Body of pancreas (tissue), 4 donors: ENCODE measurements at regions not wholly inside any gene's neighbourhood (a gene's known extent, or its start where the extent isn't known, plus 50 kb on each side); places are given as distances from the start of the nearest gene placed in this dataset.

Source experiments
- ATAC-seq: fragments of 150-250 bp; one replicate; pipeline ENCODE4 v1.9.1; 2016
- DNase-seq, 4 donors: peaks; one replicate each; pipeline ENCODE4 v3.0.0-alpha.2; 2019
- H3K27ac ChIP-seq, 4 donors: fragments of 200-600 bp; sonication (generic); 1 replicate in 3 of 4; 2 replicates in 1 of 4; pipeline versions ENCODE4 v1.5.1 to v1.6.1; 2016 to 2019; ENCODE audit warnings: mild to moderate bottlenecking in 1 of 4, mixed read lengths in 1 of 4, moderate library complexity in 1 of 4
- H3K27me3 ChIP-seq, 2 donors: fragments of 200-600 bp; sonication (generic); one replicate each; pipeline ENCODE4 v1.6.0; 2016; ENCODE audit warnings: mild to moderate bottlenecking in 1 of 2
- H3K36me3 ChIP-seq, 2 donors: fragments of 200-600 bp; sonication (generic); replicated peaks in 1 of 2; 2 replicates each; pipeline ENCODE4 v1.5.1; 2016; ENCODE audit warnings: low read depth in 2 of 2; ENCODE audit not compliant: insufficient read depth in 1 of 2
- H3K4me1 ChIP-seq: fragments of 200-600 bp; sonication (generic); one replicate; pipeline ENCODE4 v1.6.0; 2016
- H3K4me3 ChIP-seq, 2 donors: fragments of 200-600 bp; sonication (generic); 1 replicate in 1 of 2; 2 replicates in 1 of 2; pipeline ENCODE4 v1.5.1; 2016 to 2019
- H3K9me3 ChIP-seq, 3 donors: fragments of 200-600 bp; sonication (generic); 1 replicate in 2 of 3; 2 replicates in 1 of 3; pipeline ENCODE4 v1.5.1; 2016
- POLR2A ChIP-seq, 3 donors: fragments of 450-650 bp; IDR thresholded peaks; one replicate each; pipeline ENCODE4 v1.6.1; 2016; ENCODE audit warnings: antibody characterized with exemption in 3 of 3, mild to moderate bottlenecking in 2 of 3
- WGBS, 2 donors: methylation state at CpG; one replicate each; pipeline ENCODE4 v1.1.5; 2017; 5-methylcytosine and 5-hydroxymethylcytosine counted together
- intact Hi-C: fragments of 100-400 bp; cut with DNase I; formaldehyde crosslinking; loops from one replicate; pipeline ENCODE4 v1.15.1; 2023
- TF ChIP-seq, protein P1 (sequence below), 7 experiments: fragments of 450-650 bp in 4 of 7; fragments of 200-600 bp in 3 of 7; sonication (generic) in 3 of 7; IDR thresholded peaks; one replicate each; pipeline ENCODE4 v1.5.1; 2016 to 2019; ENCODE audit warnings: antibody characterized with exemption in 7 of 7

DNA sequence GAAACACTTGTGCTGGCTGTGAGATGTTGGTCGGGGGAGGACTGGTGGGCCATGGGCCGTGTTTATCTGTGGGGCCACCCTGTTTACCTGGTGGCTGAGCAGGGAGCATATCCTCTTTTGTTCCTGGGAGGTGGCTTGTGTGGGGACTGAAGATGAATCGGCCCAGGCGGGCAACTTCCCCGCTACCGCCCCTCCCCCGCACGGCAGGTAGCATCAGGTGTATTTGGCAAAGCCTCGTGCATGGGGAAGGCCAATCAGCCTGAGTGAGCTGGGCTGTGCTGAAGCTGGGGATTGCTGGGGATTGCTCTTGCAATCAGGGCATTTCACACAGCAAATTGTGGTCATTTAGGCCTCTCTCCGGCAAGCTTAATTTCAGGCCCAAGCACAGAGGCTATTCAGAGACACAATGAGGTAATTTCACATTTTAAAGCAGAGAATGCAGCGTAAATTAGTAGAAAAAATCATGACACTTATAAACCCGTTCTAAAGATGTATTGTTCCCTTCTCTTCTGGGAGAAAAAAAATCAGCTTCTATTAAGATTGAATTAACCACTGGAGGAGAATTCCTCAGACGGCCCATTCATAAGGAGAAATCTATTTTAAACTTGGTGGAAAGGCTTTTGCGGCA, 197.7 kb upstream of the POU3F1 start:
- intact Hi-C loops, result no loop called here
- Histone ChIP-seq H3K4me1 (no peaks in the 10 kb centered on the region), H3K27me3 (no peaks in the 10 kb centered on the region), H3K27ac (no peak overlapping the region), H3K4me3 (no peak overlapping the region), H3K36me3 (no peaks in the 10 kb centered on the region), H3K9me3 (no peaks in the 10 kb centered on the region)
- no peak for ATAC-seq
- DNase-seq, result no peak
- TF ChIP-seq POLR2A (IDR thresholded peaks at IDR 0.05), result no peak
- TF ChIP-seq, protein P1, sequence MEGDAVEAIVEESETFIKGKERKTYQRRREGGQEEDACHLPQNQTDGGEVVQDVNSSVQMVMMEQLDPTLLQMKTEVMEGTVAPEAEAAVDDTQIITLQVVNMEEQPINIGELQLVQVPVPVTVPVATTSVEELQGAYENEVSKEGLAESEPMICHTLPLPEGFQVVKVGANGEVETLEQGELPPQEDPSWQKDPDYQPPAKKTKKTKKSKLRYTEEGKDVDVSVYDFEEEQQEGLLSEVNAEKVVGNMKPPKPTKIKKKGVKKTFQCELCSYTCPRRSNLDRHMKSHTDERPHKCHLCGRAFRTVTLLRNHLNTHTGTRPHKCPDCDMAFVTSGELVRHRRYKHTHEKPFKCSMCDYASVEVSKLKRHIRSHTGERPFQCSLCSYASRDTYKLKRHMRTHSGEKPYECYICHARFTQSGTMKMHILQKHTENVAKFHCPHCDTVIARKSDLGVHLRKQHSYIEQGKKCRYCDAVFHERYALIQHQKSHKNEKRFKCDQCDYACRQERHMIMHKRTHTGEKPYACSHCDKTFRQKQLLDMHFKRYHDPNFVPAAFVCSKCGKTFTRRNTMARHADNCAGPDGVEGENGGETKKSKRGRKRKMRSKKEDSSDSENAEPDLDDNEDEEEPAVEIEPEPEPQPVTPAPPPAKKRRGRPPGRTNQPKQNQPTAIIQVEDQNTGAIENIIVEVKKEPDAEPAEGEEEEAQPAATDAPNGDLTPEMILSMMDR (IDR thresholded peaks at IDR 0.05), result no peak
- 53 to 62% methylated on average over 14 of the region's 14 CpGs for WGBS, 2 donors

DNA sequence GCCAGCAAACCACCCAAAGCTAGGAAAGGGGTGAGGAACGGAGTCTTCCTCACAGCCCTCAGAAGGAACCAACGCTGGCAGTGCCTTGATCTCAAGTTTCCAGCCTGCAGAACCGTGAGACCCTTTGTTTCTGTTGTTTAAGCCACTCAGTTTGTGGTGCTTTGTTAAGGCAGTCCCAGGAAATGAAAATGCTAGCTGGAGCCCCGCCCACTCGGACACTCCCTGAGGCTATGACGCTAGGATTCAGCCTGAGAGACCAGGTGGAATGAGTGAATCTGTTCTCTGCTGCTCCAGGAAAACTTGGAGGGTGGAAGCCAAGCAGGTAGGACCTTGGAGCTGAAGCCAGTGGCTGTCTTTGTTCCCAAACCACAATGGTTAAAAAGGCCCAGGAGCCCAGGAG, 196.5 kb upstream of the POU3F1 start:
- intact Hi-C loops, result no loop called here
- H3K9me3 ChIP-seq, result no peaks in the 10 kb centered on the region
- H3K36me3 ChIP-seq, result no peaks in the 10 kb centered on the region
- no peak overlapping the region for H3K4me3 ChIP-seq
- H3K4me1 ChIP-seq, result no peaks in the 10 kb centered on the region
- no peaks in the 10 kb centered on the region for H3K27me3 ChIP-seq
- DNase-seq (no peak), ATAC-seq (no peak)
- TF ChIP-seq, protein P1 (IDR thresholded peaks at IDR 0.05), result no peak
- no peak for TF ChIP-seq POLR2A (IDR thresholded peaks at IDR 0.05)
- 58 to 66% methylated on average over 6 of the region's 6 CpGs for WGBS, 2 donors
- no peak overlapping the region for H3K27ac ChIP-seq

DNA sequence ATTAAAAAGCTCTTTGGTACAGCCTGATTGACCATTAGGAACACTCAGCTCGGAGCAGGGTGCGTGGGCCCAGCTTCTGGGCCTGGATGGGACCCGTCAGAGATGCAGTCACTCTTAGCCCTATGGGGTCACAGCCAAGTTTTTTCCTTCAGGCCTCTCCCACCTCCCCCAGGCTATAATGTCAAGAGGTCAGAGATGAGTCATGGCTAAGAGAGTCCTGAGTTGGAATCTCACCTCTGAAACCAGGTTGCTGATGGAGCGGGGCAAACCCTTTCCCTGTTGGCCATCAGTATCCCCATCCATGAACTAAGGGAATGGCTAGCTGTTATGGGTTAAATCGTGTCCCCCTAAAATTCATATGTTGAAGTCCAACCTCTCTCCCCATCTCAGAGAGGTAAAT, 195.9 kb upstream of the POU3F1 start:
- no peak for DNase-seq
- Histone ChIP-seq H3K4me1 (no peaks in the 10 kb centered on the region), H3K27ac (no peak overlapping the region), H3K4me3 (no peak overlapping the region), H3K9me3 (no peaks in the 10 kb centered on the region), H3K27me3 (no peaks in the 10 kb centered on the region), H3K36me3 (no peaks in the 10 kb centered on the region)
- TF ChIP-seq, protein P1 (IDR thresholded peaks at IDR 0.05), result no peak
- no peak for TF ChIP-seq POLR2A (IDR thresholded peaks at IDR 0.05)
- WGBS, 2 donors, result 72 to 82% methylated on average over 3 to 5 of the region's 5 CpGs
- intact Hi-C loops, result no loop called here
- ATAC-seq, result no peak

DNA sequence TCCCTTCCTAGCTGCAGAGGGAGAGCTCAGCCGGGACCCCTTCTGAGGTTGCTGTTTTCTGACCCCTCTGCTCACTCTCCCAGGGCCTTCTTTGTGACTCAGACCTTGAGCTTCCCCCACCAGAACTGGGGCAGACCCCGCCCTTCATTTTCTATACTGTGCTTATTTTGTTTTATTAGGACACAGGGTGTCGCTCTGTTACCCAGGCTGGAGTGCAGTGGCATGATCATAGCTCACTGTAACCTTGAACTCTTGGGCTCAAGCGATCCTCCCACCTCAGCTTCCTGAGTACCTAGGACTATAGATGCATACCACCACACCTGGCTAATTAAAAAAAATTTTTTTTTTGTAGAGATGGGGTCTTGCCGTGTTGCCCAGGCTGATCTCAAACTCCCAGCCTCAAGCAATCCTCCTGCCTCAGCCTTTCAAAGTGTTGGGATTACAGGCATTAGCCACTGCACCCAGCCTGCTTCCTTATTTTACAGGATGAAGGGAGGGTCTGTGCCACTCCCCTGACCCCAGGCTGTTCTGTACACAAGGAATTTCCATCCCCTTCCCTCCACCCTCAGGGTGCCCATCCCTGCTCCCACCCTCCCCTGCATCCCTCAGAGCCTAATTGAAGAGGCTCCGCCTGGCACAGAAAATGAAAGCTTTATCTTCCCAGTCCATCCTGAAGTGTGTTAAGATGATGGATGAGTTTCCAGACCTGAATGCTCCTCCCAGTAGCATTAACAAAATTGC, 195.2 kb upstream of the POU3F1 start:
- TF ChIP-seq POLR2A (IDR thresholded peaks at IDR 0.05), result no peak
- TF ChIP-seq, protein P1 (IDR thresholded peaks at IDR 0.05), result no peak
- Histone ChIP-seq H3K9me3 (no peaks in the 10 kb centered on the region), H3K4me1 (no peaks in the 10 kb centered on the region), H3K27ac (no peak overlapping the region), H3K27me3 (no peaks in the 10 kb centered on the region), H3K36me3 (no peaks in the 10 kb centered on the region), H3K4me3 (no peak overlapping the region)
- intact Hi-C loops, result no loop called here
- DNase-seq (no peak), ATAC-seq (no peak)
- WGBS, 2 donors, result 68 to 71% methylated on average over 6 of the region's 6 CpGs

DNA sequence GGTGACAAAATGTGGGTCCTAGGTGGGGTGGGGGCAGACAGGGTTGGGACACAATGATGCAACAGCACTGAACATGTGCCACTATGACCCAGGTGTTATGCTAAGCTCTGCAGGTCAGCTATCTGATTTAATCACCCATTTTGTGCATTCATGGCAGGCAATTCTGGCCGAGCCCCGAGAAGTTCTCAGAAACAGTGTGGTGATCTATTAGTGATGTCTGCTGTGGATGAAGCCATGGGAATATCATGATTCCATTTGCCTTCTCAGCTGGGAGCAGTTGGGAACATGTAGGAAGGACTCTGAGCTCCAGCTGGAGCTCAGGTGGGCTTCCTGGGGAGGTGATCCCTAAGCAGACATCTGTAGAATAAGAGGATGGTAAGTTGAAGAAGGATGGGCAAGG, 194.0 kb upstream of the POU3F1 start:
- H3K27me3 ChIP-seq, result no peaks in the 10 kb centered on the region
- no peaks in the 10 kb centered on the region for H3K9me3 ChIP-seq
- H3K36me3 ChIP-seq, result no peaks in the 10 kb centered on the region
- H3K27ac ChIP-seq, result no peak overlapping the region
- DNase-seq (no peak), ATAC-seq (no peak)
- TF ChIP-seq, protein P1 (IDR thresholded peaks at IDR 0.05), result no peak
- WGBS, 2 donors, result 91 to 92% methylated on average over 2 of the region's 2 CpGs
- intact Hi-C loops, result no loop called here
- no peak overlapping the region for H3K4me3 ChIP-seq
- no peaks in the 10 kb centered on the region for H3K4me1 ChIP-seq
